H9 (cell line): ENCODE measurements at regions not wholly inside any gene's neighbourhood (a gene's known extent, or its start where the extent isn't known, plus 50 kb on each side); places are given as distances from the start of the nearest gene placed in this dataset.

Experiments used
- DNase-seq: peaks from one replicate; pipeline ENCODE4 v3.0.0-alpha.2; 2017
- H2AFZ ChIP-seq: one replicate; pipeline ENCODE4 v1.6.1; 2013; ENCODE audit warnings: mild to moderate bottlenecking, low read length, control low read depth, moderate library complexity
- H2AK5ac ChIP-seq: 2 replicates; pipeline ENCODE4 v1.6.1; 2013; ENCODE audit warnings: low read length, control low read depth, mixed read lengths; ENCODE audit not compliant: insufficient read length
- H2BK120ac ChIP-seq: one replicate; pipeline ENCODE4 v1.6.1; 2013; ENCODE audit warnings: low read depth, mild to moderate bottlenecking, low read length, control low read depth, inconsistent platforms; ENCODE audit not compliant: poor library complexity, severe bottlenecking
- H2BK12ac ChIP-seq: 2 replicates; pipeline ENCODE4 v1.6.1; 2013; ENCODE audit warnings: low read length, control low read depth, mixed read lengths, low read depth; ENCODE audit not compliant: insufficient read length
- H2BK15ac ChIP-seq: 2 replicates; pipeline ENCODE4 v1.6.1; 2013; ENCODE audit warnings: low read depth, low read length, control low read depth
- H2BK20ac ChIP-seq: one replicate; pipeline ENCODE4 v1.6.1; 2013; ENCODE audit warnings: low read depth, mild to moderate bottlenecking, low read length, control low read depth, inconsistent platforms; ENCODE audit not compliant: poor library complexity, severe bottlenecking
- H2BK5ac ChIP-seq: 2 replicates; pipeline ENCODE4 v1.6.1; 2013; ENCODE audit warnings: low read length, control low read depth, mixed read lengths; ENCODE audit not compliant: insufficient read length
- H3K14ac ChIP-seq: 2 replicates; pipeline ENCODE4 v1.6.1; 2013; ENCODE audit warnings: low read length, control low read depth; ENCODE audit not compliant: insufficient read depth
- H3K18ac ChIP-seq: 2 replicates; pipeline ENCODE4 v1.6.1; 2013; ENCODE audit warnings: low read depth, mild to moderate bottlenecking, mixed read lengths, low read length, control low read depth; ENCODE audit not compliant: insufficient read length
- H3K23ac ChIP-seq: 2 replicates; pipeline ENCODE4 v1.6.1; 2013; ENCODE audit warnings: low read length, control low read depth, mixed read lengths, low read depth; ENCODE audit not compliant: insufficient read length
- H3K23me2 ChIP-seq: 2 replicates; pipeline ENCODE4 v1.6.1; 2013; ENCODE audit warnings: low read depth, mild to moderate bottlenecking, mixed read lengths, low read length, control low read depth; ENCODE audit not compliant: insufficient read length, poor library complexity, severe bottlenecking
- H3K27ac ChIP-seq: 2 replicates; pipeline ENCODE4 v1.5.1; 2013; ENCODE audit warnings: low read length, control low read depth, mixed read lengths, low read depth; ENCODE audit not compliant: insufficient read length
- H3K27me3 ChIP-seq: 2 replicates; pipeline ENCODE4 v1.6.1; 2013; ENCODE audit warnings: low read length, control low read depth, inconsistent platforms; ENCODE audit not compliant: insufficient read depth
- H3K4ac ChIP-seq: 2 replicates; pipeline ENCODE4 v1.6.1; 2013; ENCODE audit warnings: low read depth, mild to moderate bottlenecking, control low read depth, inconsistent platforms, low read length, moderate library complexity
- H3K4me1 ChIP-seq: 2 replicates; pipeline ENCODE4 v1.6.1; 2013; ENCODE audit warnings: low read length, control low read depth, inconsistent platforms; ENCODE audit not compliant: insufficient read depth
- H3K4me2 ChIP-seq: 2 replicates; pipeline ENCODE4 v1.6.1; 2013; ENCODE audit warnings: low read length, control low read depth, mixed read lengths; ENCODE audit not compliant: insufficient read length, insufficient read depth
- H3K56ac ChIP-seq: 2 replicates; pipeline ENCODE4 v1.6.1; 2013; ENCODE audit warnings: low read depth, mild to moderate bottlenecking, mixed read lengths, low read length, control low read depth; ENCODE audit not compliant: insufficient read length
- H3K79me1 ChIP-seq: 2 replicates; pipeline ENCODE4 v1.6.1; 2013; ENCODE audit warnings: low read depth, mild to moderate bottlenecking, moderate library complexity, low read length, control low read depth, inconsistent platforms; ENCODE audit not compliant: insufficient read depth, poor library complexity, severe bottlenecking
- H3K79me2 ChIP-seq: 2 replicates; pipeline ENCODE4 v1.6.1; 2013; ENCODE audit warnings: low read length, control low read depth, inconsistent platforms; ENCODE audit not compliant: insufficient read depth
- H3K9ac ChIP-seq: 2 replicates; pipeline ENCODE4 v1.6.1; 2013; ENCODE audit warnings: low read length, control low read depth, mixed read lengths; ENCODE audit not compliant: insufficient read length; ENCODE audit errors: extremely low read depth
- H3K9me3 ChIP-seq: one replicate; pipeline ENCODE4 v1.6.1; 2013; ENCODE audit warnings: low read depth, low read length, inconsistent platforms; ENCODE audit not compliant: control insufficient read depth
- H3T11ph ChIP-seq: one replicate; pipeline ENCODE4 v1.6.1; 2013; ENCODE audit warnings: mild to moderate bottlenecking, low read length, control low read depth, inconsistent platforms
- H4K20me1 ChIP-seq: one replicate; pipeline ENCODE4 v1.6.1; 2013; ENCODE audit not compliant: control insufficient read depth, insufficient read length, insufficient read depth
- H4K5ac ChIP-seq: 2 replicates; pipeline ENCODE4 v1.6.1; 2013; ENCODE audit warnings: low read depth, mild to moderate bottlenecking, mixed read lengths, low read length, control low read depth; ENCODE audit not compliant: insufficient read length
- H4K8ac ChIP-seq: replicated peaks from 2 replicates; pipeline ENCODE4 v1.6.1; 2013; ENCODE audit warnings: low read length, control low read depth, mixed read lengths, low read depth; ENCODE audit not compliant: insufficient read length
- H4K91ac ChIP-seq: 2 replicates; pipeline ENCODE4 v1.6.1; 2013; ENCODE audit warnings: low read depth, mild to moderate bottlenecking, moderate library complexity, mixed read lengths, low read length, control low read depth; ENCODE audit not compliant: insufficient read length
- H3K27ac Mint-ChIP-seq, 3 experiments: 2 replicates in 2 of 3; 3 replicates in 1 of 3; pipeline ENCODE4 v1.8.0; 2020 to 2021; ENCODE audit warnings: mixed read lengths in 3 of 3, mild to moderate bottlenecking in 1 of 3, moderate library complexity in 1 of 3
- H3K27me3 Mint-ChIP-seq: 2 replicates; pipeline ENCODE4 v1.8.0; 2021; ENCODE audit warnings: low read depth, mild to moderate bottlenecking, moderate library complexity, mixed read lengths
- H3K36me3 Mint-ChIP-seq, 3 experiments: 2 replicates in 2 of 3; 3 replicates in 1 of 3; pipeline ENCODE4 v1.8.0; 2020 to 2021; ENCODE audit warnings: low read depth in 3 of 3, mixed read lengths in 3 of 3; ENCODE audit not compliant: insufficient read depth in 1 of 3
- H3K4me1 Mint-ChIP-seq, 2 experiments: 2 replicates each; pipeline ENCODE4 v1.8.0; 2020; ENCODE audit warnings: mixed read lengths in 2 of 2
- H3K4me3 Mint-ChIP-seq, 2 experiments: 2 replicates in 1 of 2; 3 replicates in 1 of 2; pipeline ENCODE4 v1.8.0; 2020 to 2021; ENCODE audit warnings: mild to moderate bottlenecking in 2 of 2, mixed read lengths in 2 of 2, moderate library complexity in 1 of 2
- H3K9me3 Mint-ChIP-seq, 2 experiments: 2 replicates in 1 of 2; 3 replicates in 1 of 2; pipeline ENCODE4 v1.8.0; 2020; ENCODE audit warnings: mild to moderate bottlenecking in 2 of 2, mixed read lengths in 2 of 2, moderate library complexity in 1 of 2
- WGBS: extraction: QIAGEN DNeasy Blood & Tissue Kit; methylation state at CpG from one replicate; pipeline ENCODE4 v1.1.7; 2013; ENCODE audit warnings: missing lambda C conversion rate, low lambda C conversion rate, mixed read lengths; ENCODE audit not compliant: insufficient read length; ENCODE audit errors: extremely low coverage; 5-methylcytosine and 5-hydroxymethylcytosine counted together
- TF ChIP-seq, protein P1 (sequence below): fragments of 200-600 bp; sonication (generic); conservative IDR thresholded peaks from 3 replicates; pipeline ENCODE4 v1.8.0; 2021; ENCODE audit warnings: antibody characterized with exemption, mild to moderate bottlenecking

DNA sequence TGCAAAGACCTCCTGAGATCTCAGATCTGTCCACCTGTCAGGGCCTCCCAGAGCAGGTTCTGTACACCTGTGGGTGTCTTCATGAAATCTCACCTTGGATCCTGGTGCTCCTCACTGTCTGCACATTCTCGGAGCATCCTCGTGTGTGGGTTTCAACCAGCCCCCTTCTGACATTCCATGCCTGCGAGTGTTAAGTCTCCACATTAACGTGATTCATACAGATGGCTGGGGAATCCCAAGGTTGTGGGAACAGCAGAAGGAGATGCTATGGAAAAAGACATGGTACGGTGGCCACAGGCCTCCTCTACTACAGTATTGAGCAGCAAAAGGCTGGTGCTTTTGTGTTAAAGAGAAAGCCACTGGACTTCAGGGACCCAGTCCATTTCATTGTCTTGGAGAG is 556.5 kb downstream of the DHX35 start:
- H3K14ac ChIP-seq, result no peak overlapping the region
- H3K79me2 ChIP-seq, result no peaks in the 10 kb centered on the region
- H3K4me1 Mint-ChIP-seq, result peaks cover 5% of the 10 kb centered on the region in 2 experiments; a peak in 3 of 4 replicates
- no peak overlapping the region for H3K23ac ChIP-seq
- H2BK15ac ChIP-seq, result no peak overlapping the region
- no CpG with 5 or more reads among the region's 5 CpGs for WGBS
- DNase-seq, result no peak
- no peaks in the 10 kb centered on the region; a peak in 1 of 5 replicates for H3K9me3 Mint-ChIP-seq
- no peak overlapping the region for H3K27ac ChIP-seq
- no peak overlapping the region for H2AK5ac ChIP-seq
- H3K27ac Mint-ChIP-seq, result no peak overlapping the region
- no peak overlapping the region for H4K5ac ChIP-seq
- H2BK20ac ChIP-seq, result no peak overlapping the region
- H3K23me2 ChIP-seq, result no peaks in the 10 kb centered on the region
- no peak overlapping the region for H3K56ac ChIP-seq
- H3K36me3 Mint-ChIP-seq, result no peaks in the 10 kb centered on the region; a peak in 2 of 7 replicates
- no peak overlapping the region for H3K18ac ChIP-seq
- H2BK120ac ChIP-seq, result no peak overlapping the region
- TF ChIP-seq, protein P1, sequence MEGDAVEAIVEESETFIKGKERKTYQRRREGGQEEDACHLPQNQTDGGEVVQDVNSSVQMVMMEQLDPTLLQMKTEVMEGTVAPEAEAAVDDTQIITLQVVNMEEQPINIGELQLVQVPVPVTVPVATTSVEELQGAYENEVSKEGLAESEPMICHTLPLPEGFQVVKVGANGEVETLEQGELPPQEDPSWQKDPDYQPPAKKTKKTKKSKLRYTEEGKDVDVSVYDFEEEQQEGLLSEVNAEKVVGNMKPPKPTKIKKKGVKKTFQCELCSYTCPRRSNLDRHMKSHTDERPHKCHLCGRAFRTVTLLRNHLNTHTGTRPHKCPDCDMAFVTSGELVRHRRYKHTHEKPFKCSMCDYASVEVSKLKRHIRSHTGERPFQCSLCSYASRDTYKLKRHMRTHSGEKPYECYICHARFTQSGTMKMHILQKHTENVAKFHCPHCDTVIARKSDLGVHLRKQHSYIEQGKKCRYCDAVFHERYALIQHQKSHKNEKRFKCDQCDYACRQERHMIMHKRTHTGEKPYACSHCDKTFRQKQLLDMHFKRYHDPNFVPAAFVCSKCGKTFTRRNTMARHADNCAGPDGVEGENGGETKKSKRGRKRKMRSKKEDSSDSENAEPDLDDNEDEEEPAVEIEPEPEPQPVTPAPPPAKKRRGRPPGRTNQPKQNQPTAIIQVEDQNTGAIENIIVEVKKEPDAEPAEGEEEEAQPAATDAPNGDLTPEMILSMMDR, result no peak
- no peak overlapping the region for H4K8ac ChIP-seq
- no peaks in the 10 kb centered on the region for H4K20me1 ChIP-seq
- no peak overlapping the region for H2BK5ac ChIP-seq
- no peak overlapping the region for H3T11ph ChIP-seq
- H2BK12ac ChIP-seq, result no peak overlapping the region
- no peaks in the 10 kb centered on the region for H3K4me1 ChIP-seq
- no peaks in the 10 kb centered on the region for H3K9me3 ChIP-seq
- H2AFZ ChIP-seq, result no peak overlapping the region
- H3K4ac ChIP-seq, result no peak overlapping the region
- no peaks in the 10 kb centered on the region for H3K27me3 ChIP-seq
- no peak overlapping the region for H3K4me3 Mint-ChIP-seq
- H3K79me1 ChIP-seq, result no peaks in the 10 kb centered on the region
- H3K9ac ChIP-seq, result no peak overlapping the region
- H3K27me3 Mint-ChIP-seq, result no peaks in the 10 kb centered on the region; the same call in 1 of the 2 replicates
- H4K91ac ChIP-seq, result no peak overlapping the region
- H3K4me2 ChIP-seq, result no peak overlapping the region
